Peyer's patch (tissue), 4 donors: ENCODE measurements at regions not wholly inside any gene's neighbourhood (a gene's known extent, or its start where the extent isn't known, plus 50 kb on each side); places are given as distances from the start of the nearest gene placed in this dataset.

Source experiments
- POLR2A ChIP-seq, 2 donors: fragments of 450-650 bp; IDR thresholded peaks; one replicate each; pipeline ENCODE4 v1.5.1; 2017; ENCODE audit warnings: antibody characterized with exemption in 2 of 2, mild to moderate bottlenecking in 2 of 2, moderate library complexity in 2 of 2
- TF ChIP-seq, protein P1 (sequence below), 6 experiments: fragments of 450-650 bp in 4 of 6; fragments of 200-600 bp in 2 of 6; sonication (generic) in 1 of 6; IDR thresholded peaks; one replicate each; pipeline ENCODE4 v1.5.1; 2017 to 2019; ENCODE audit warnings: antibody characterized with exemption in 6 of 6, mild to moderate bottlenecking in 3 of 6, moderate library complexity in 1 of 6

DNA sequence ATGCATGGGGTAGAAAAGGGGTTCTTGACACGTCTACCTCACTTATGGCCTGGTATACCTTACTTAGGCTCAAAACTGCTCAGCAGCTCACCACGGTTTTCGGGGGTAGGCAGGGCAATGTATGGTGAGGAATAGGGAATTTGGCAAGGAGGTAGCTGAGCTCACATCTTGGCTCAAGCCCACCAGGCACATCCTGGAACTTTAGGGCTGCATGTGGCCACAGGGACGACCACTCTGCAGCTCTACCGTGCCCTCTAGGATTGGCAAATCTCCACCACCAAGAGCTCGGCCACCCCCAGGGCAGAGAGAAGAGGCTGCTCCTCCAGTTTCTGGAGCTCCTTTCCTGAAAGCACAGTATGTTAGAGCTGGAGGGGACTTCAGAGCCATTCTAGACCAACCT lies 69.7 kb downstream of the MRPL46 start:
- TF ChIP-seq, protein P1, sequence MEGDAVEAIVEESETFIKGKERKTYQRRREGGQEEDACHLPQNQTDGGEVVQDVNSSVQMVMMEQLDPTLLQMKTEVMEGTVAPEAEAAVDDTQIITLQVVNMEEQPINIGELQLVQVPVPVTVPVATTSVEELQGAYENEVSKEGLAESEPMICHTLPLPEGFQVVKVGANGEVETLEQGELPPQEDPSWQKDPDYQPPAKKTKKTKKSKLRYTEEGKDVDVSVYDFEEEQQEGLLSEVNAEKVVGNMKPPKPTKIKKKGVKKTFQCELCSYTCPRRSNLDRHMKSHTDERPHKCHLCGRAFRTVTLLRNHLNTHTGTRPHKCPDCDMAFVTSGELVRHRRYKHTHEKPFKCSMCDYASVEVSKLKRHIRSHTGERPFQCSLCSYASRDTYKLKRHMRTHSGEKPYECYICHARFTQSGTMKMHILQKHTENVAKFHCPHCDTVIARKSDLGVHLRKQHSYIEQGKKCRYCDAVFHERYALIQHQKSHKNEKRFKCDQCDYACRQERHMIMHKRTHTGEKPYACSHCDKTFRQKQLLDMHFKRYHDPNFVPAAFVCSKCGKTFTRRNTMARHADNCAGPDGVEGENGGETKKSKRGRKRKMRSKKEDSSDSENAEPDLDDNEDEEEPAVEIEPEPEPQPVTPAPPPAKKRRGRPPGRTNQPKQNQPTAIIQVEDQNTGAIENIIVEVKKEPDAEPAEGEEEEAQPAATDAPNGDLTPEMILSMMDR (IDR thresholded peaks at IDR 0.05) = no peak
- no peak for TF ChIP-seq POLR2A (IDR thresholded peaks at IDR 0.05)
